Activated CD8-positive, alpha-beta T cell treated with anti-CD3 and anti-CD28 coated beads, Interleukin-2, amount 10 ng/mL, durations not matched to agents 7 days and 5 days (primary cell): ENCODE measurements at regions not wholly inside any gene's neighbourhood (a gene's known extent, or its start where the extent isn't known, plus 50 kb on each side); places are given as distances from the start of the nearest gene placed in this dataset.

Source experiments
- ATAC-seq: fragments of 150-1000 bp; cut with Tn5 transposase; one replicate; pipeline ENCODE4 v1.10.0; 2021; ENCODE audit warnings: moderate library complexity
- CTCF ChIA-PET: fragments of 350-600 bp; sonication (Branson Sonifier 250); formaldehyde crosslinking; loops from one replicate; lab custom pipeline; 2021; ENCODE audit warnings: antibody characterized with exemption; lab: Charles Lee
- POLR2A ChIA-PET: fragments of 350-600 bp; sonication (Branson Sonifier 250); formaldehyde crosslinking; loops from one replicate; lab custom pipeline; 2021; ENCODE audit warnings: antibody characterized with exemption; lab: Charles Lee
- DNase-seq: peaks from one replicate; pipeline ENCODE4 v3.0.0-alpha.2; 2020
- H3K27ac Mint-ChIP-seq: one replicate; pipeline ENCODE4 v1.8.0; 2021; ENCODE audit warnings: mild to moderate bottlenecking, mixed read lengths
- H3K27me3 Mint-ChIP-seq: one replicate; pipeline ENCODE4 v1.8.0; 2021; ENCODE audit warnings: low read depth, mixed read lengths
- H3K36me3 Mint-ChIP-seq: one replicate; pipeline ENCODE4 v1.8.0; 2021; ENCODE audit warnings: low read depth, mixed read lengths
- H3K4me1 Mint-ChIP-seq: one replicate; pipeline ENCODE4 v1.8.0; 2021; ENCODE audit warnings: low read depth, mixed read lengths
- H3K4me3 Mint-ChIP-seq: one replicate; pipeline ENCODE4 v1.8.0; 2021; ENCODE audit warnings: mild to moderate bottlenecking, mixed read lengths
- H3K9me3 Mint-ChIP-seq: one replicate; pipeline ENCODE4 v1.8.0; 2022; ENCODE audit warnings: mixed read lengths; ENCODE audit not compliant: insufficient read depth

DNA sequence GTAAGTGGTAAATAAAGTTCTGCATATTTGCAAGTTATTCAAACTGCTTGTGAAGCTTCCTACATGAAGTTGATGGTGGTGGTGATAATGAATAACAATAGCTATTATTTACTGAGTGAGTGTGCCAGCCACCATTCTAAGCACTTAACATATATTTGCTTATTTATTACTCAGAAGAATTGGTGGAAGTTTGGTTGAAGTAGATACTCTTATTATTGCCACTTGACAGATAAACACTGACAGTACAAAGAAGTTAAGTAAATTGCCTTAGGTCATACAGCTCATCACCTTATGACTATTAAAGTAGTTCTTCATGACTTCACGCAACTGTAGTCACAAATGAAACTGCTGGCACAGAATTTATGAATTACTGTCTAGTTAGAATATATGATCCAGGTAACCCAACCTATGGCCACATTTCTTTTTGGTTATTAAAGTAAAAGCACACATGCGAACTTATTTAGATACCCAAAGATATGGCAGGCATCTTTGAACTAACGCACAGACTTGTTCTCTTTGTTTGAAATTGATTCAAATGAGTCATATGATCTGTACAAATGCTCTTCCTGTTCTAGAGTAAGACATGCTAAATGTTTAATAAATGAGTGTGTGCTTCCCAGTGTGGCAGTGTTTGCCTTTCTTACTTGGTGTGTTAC lies 99.8 kb upstream of the NR2F2 start:
- Mint-ChIP-seq H3K9me3 (no peaks in the 10 kb centered on the region), H3K27ac (no peak overlapping the region), H3K36me3 (no peaks in the 10 kb centered on the region), H3K27me3 (no peaks in the 10 kb centered on the region), H3K4me3 (no peak overlapping the region), H3K4me1 (no peaks in the 10 kb centered on the region)
- CTCF ChIA-PET, result no interaction called here
- POLR2A ChIA-PET, result no interaction called here
- ATAC-seq (no peak), DNase-seq (no peak)

DNA sequence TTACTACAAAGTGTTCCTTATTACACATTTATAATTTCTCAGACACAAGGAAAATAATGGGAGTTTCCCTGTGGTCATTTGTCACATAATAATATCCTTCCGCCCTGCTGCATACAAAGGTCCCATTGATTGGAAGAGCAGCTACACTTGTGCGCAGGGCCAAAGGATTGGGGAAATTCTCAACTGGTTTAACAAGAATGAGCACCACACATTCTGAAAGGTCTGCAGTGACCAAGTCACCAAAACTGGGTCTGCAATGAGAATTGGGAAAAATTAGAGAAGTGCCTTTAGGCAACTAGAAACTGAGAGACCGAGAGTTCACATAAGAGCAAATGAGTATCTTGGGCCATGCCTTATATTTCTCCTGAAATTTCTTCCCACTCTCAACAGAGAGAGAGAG lies 98.2 kb upstream of the NR2F2 start:
- no peaks in the 10 kb centered on the region for H3K27me3 Mint-ChIP-seq
- ATAC-seq (no peak), DNase-seq (no peak)
- no peaks in the 10 kb centered on the region for H3K4me1 Mint-ChIP-seq
- no peak overlapping the region for H3K27ac Mint-ChIP-seq
- H3K9me3 Mint-ChIP-seq, result no peaks in the 10 kb centered on the region
- H3K36me3 Mint-ChIP-seq, result no peaks in the 10 kb centered on the region
- no peak overlapping the region for H3K4me3 Mint-ChIP-seq
- ChIA-PET CTCF (no interaction called here), POLR2A (no interaction called here)

DNA sequence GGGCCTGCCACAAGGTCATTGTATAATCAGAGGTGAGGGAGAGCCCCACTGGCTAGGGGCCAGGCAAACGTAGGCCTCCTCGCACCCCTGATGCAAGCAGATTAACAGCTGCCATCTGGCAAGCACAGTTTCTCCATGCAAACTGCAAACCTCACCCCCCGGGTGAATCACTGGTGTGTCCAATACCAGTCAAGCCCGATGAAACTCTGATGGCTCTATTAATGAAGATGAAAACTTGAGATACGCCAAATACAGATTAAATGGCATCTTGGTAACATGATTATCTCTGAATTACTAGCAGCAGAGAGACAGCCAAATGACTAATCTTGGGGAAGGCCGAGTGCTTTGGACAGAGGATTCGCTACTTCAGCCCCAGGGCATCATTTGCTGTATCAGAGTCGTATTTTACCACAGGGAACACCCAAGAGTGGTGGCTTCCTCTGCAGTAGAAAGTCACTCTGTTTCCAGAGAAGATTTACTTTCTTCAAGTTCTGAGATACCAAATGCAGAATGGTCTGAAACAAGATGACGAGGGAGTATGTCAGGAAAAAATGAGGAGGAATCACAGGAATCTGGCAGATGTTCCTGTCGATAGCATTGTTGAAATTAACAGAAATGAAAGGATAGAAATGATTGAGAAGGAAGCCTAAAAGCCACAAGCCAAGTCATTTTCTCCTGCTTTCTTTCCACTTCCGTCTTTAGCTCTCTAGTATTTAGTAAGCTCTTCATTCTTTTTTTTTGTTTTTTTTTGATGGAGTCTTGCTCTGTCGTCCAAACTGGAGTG lies 96.2 kb upstream of the NR2F2 start:
- Mint-ChIP-seq H3K27ac (no peak overlapping the region), H3K4me3 (no peak overlapping the region), H3K9me3 (no peaks in the 10 kb centered on the region), H3K27me3 (no peaks in the 10 kb centered on the region), H3K4me1 (no peaks in the 10 kb centered on the region), H3K36me3 (no peaks in the 10 kb centered on the region)
- ChIA-PET CTCF (no interaction called here), POLR2A (no interaction called here)
- no peak for ATAC-seq
- DNase-seq, result no peak

DNA sequence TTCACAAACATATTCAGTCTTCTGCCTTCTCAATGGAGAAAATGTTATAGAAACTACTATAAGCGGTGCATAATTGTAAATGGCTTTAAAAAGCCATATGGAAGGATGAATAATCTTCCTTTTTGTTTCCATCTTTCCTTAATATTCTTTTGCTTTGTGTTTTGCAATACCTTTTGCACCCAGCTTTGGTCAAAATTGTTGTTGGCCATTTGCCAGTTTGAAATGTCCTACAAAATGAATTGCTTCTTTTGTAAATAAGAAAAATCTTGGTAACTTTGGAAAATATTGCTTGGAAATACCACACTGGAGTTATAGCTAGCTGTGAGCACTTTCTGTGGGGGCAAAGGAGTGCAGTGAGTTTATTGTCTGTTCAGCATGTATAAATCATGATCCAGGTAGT lies 93.5 kb upstream of the NR2F2 start:
- Mint-ChIP-seq H3K4me1 (no peaks in the 10 kb centered on the region), H3K27me3 (no peaks in the 10 kb centered on the region), H3K36me3 (no peaks in the 10 kb centered on the region), H3K9me3 (no peaks in the 10 kb centered on the region), H3K4me3 (no peak overlapping the region), H3K27ac (no peak overlapping the region)
- DNase-seq (no peak), ATAC-seq (no peak)
- ChIA-PET POLR2A (no interaction called here), CTCF (no interaction called here)

DNA sequence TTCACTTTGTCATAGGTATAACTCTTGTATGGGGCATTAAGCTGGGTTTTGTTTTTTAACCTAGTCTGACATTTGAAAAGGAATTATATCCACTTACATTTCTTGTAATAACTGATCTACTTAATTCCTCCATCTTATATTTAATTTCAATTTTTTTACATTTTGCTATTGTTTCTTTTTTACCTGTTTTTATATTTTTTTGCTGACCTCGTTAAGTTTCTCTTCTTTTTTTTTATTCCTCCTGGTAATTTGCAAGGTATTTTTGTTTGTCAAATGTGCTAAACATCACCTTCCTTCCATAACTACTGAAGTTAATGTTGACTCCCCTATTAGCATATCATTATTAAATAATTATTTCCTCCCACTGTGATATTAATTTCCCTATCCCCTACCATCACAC lies 87.7 kb upstream of the NR2F2 start:
- ChIA-PET CTCF (no interaction called here), POLR2A (no interaction called here)
- Mint-ChIP-seq H3K9me3 (no peaks in the 10 kb centered on the region), H3K4me3 (no peak overlapping the region), H3K36me3 (no peaks in the 10 kb centered on the region), H3K27ac (no peak overlapping the region), H3K4me1 (no peaks in the 10 kb centered on the region), H3K27me3 (no peaks in the 10 kb centered on the region)
- ATAC-seq (no peak), DNase-seq (no peak)

DNA sequence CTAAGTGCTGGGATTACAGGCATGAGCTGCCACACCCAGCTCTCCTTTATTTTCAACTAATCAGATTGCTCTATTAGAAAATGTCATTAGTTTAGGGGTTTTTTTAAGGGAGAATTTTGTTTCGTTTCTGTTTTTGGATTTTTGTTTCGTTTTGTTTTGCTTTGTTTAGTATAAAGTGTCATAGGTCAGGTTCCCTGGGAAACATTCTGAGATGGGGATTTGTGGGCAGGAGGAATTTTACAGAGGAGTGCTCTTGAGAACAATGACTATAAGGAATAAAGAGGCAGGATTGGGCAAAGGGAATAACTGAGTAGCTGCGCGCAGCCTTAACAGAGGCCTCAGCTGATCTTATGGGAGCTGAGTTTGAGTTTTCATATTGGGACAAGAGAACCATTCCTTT lies 86.8 kb upstream of the NR2F2 start:
- H3K36me3 Mint-ChIP-seq, result no peaks in the 10 kb centered on the region
- no peak overlapping the region for H3K4me3 Mint-ChIP-seq
- ATAC-seq (no peak), DNase-seq (no peak)
- no peaks in the 10 kb centered on the region for H3K27me3 Mint-ChIP-seq
- H3K4me1 Mint-ChIP-seq, result no peaks in the 10 kb centered on the region
- no peaks in the 10 kb centered on the region for H3K9me3 Mint-ChIP-seq
- H3K27ac Mint-ChIP-seq, result no peak overlapping the region
- CTCF ChIA-PET, result no interaction called here
- POLR2A ChIA-PET, result no interaction called here

DNA sequence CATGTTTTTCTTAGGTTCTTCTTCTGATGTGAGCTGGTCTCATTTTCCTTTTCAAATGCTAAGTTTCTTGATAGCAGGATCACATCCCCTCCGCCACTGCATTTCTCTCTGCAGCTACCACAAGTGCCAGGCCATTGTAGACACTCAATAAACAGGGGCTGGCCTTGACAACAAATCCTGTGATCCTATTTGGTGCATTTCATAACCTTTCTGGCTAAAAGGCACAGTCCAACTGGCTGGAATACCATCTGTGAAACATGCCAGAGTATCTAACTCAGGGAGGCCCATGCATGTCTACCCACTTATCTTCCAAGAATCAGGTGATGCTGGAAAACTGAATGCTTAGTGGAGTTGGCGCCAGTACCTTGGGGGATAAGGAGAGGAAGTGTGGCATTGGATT lies 85.2 kb upstream of the NR2F2 start:
- H3K4me3 Mint-ChIP-seq, result no peak overlapping the region
- H3K9me3 Mint-ChIP-seq, result no peaks in the 10 kb centered on the region
- ATAC-seq (no peak), DNase-seq (no peak)
- no peaks in the 10 kb centered on the region for H3K27me3 Mint-ChIP-seq
- ChIA-PET POLR2A (no interaction called here), CTCF (no interaction called here)
- no peaks in the 10 kb centered on the region for H3K36me3 Mint-ChIP-seq
- H3K4me1 Mint-ChIP-seq, result no peaks in the 10 kb centered on the region
- no peak overlapping the region for H3K27ac Mint-ChIP-seq

DNA sequence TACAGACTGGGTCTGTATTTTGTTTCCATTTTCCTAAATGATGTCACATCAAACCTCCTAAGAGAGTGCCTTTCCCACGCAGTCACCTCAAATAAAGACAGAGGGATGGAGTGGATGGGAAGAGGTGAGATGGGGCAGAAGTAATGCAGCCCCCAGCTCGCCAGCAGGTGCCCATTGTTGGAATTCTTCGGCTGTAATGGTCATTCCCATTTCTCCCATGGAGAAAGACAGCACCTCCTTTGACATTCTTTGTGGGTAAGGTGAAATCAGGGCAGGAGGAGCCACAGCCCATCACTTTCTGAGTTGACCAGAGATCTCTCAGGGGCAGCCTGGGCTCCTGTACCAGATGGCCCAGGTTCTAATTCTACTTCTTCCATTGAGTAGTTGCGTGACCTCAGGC lies 84.4 kb upstream of the NR2F2 start:
- H3K4me3 Mint-ChIP-seq, result no peak overlapping the region
- no peaks in the 10 kb centered on the region for H3K4me1 Mint-ChIP-seq
- ChIA-PET CTCF (no interaction called here), POLR2A (no interaction called here)
- no peaks in the 10 kb centered on the region for H3K9me3 Mint-ChIP-seq
- DNase-seq (no peak), ATAC-seq (no peak)
- H3K27ac Mint-ChIP-seq, result no peak overlapping the region
- H3K36me3 Mint-ChIP-seq, result no peaks in the 10 kb centered on the region
- H3K27me3 Mint-ChIP-seq, result no peaks in the 10 kb centered on the region

DNA sequence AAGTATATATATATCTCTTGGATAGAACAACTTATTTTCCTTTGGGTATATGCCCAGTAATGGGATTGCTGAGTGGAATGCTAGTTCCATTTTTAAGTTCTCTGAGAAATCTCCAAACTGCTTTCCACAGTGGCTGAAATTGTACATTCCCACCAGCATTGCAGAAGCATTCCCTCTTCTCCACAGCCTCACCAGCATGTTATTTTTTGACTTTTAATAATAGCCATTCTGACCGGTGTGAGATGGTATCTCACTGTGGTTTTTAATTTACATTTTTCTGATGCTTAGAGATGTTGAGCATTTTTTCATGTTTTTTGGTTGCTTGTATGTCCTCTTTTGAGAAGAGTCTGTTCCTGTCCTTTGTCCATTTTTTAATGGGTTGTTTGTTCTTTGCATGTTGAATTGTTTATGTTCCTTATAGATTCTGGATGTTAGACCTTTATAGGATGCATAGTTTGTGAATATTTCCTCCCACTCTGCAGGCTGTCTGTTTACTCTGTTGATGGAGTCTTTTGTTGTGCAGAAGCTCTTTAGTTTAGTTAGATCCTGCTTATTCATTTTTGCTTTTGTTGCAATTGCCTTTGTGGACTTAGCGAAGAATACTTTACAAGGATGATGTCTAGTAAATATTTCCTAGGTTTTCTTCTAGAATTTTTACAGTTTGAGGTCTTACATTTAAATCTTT lies 82.7 kb upstream of the NR2F2 start:
- H3K4me3 Mint-ChIP-seq, result no peak overlapping the region
- ATAC-seq (no peak), DNase-seq (no peak)
- CTCF ChIA-PET, result no interaction called here
- H3K27me3 Mint-ChIP-seq, result no peaks in the 10 kb centered on the region
- no peaks in the 10 kb centered on the region for H3K4me1 Mint-ChIP-seq
- no peak overlapping the region for H3K27ac Mint-ChIP-seq
- no peaks in the 10 kb centered on the region for H3K36me3 Mint-ChIP-seq
- no peaks in the 10 kb centered on the region for H3K9me3 Mint-ChIP-seq
- POLR2A ChIA-PET, result no interaction called here

DNA sequence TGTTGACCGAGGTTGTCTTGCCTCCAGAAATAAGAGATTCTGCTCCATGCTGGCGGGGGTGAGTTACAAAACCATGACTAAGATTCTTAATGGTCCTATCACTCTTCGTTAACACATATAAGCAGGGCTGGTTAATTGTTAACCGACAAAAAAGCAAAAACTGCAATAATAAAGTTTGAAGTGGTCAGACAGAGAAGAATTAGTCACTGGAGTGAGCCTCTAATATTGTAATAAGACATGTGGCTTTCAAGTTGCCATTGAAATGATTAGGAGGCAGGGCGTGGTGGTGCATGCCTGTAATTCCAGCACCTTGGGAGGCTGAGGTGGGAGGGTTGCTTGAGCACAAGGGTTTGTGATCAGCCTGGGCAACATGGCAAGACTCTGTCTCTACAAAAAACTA lies 78.4 kb upstream of the NR2F2 start:
- H3K27ac Mint-ChIP-seq, result no peak overlapping the region
- ChIA-PET CTCF (no interaction called here), POLR2A (no interaction called here)
- H3K9me3 Mint-ChIP-seq, result no peaks in the 10 kb centered on the region
- no peak overlapping the region for H3K4me3 Mint-ChIP-seq
- no peaks in the 10 kb centered on the region for H3K36me3 Mint-ChIP-seq
- DNase-seq, result no peak
- no peaks in the 10 kb centered on the region for H3K4me1 Mint-ChIP-seq
- ATAC-seq, result no peak
- no peaks in the 10 kb centered on the region for H3K27me3 Mint-ChIP-seq

DNA sequence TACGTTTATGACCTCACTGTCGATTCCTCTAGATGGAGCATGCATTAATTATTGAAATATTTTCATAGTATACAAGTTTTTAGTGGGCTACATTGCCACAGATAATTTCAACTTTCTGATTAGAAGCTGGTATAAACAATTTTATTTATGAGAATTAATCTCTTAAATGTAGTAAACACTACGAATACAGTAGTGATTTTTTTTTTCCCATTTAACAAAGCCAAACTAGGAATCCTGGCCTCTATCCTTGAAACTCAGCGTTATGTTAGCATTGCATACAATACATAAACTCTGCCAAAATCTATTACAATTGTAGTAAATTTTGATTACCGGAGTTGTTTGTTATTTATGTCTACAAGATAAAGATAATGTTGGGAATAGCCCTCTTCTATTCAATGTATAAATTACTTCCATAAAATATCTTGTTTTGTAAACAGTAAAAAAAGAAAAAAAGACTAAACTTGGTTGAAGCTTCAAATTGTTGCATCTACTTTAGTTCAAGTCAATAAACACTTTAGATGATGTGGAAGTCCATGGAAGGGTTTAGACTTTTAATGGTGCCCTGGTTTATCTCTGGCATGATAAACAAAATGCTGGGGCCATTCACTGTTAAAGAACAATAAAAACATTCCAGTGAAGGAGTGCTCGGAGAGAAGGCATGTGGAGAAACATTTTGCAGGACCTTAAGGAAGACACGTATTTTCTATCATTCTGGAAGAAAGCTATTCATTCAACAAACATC lies 77.3 kb upstream of the NR2F2 start:
- Mint-ChIP-seq H3K9me3 (no peaks in the 10 kb centered on the region), H3K27ac (no peak overlapping the region), H3K4me3 (no peak overlapping the region), H3K36me3 (no peaks in the 10 kb centered on the region), H3K27me3 (no peaks in the 10 kb centered on the region), H3K4me1 (no peaks in the 10 kb centered on the region)
- no peak for DNase-seq
- CTCF ChIA-PET, result no interaction called here
- ATAC-seq, result no peak
- POLR2A ChIA-PET, result no interaction called here

DNA sequence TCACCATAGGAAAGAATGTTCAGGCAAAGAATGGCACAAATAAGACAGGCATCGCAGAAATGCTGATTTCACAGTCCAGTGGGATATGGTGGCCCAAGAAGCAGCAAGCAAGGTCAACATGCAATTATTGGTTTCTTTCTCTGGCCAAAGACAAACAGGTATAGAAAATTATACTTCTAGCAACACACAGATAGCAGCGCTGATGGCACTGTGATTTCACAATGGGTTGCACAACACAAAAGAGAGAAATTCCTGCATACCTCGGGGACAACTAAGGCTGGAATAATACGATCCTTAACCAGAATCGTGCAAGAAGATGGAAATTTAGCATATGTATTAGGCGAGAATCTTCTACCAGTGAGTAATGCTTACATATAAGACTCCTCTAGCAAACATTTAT lies 76.3 kb upstream of the NR2F2 start:
- H3K4me3 Mint-ChIP-seq, result no peak overlapping the region
- no peaks in the 10 kb centered on the region for H3K4me1 Mint-ChIP-seq
- H3K27ac Mint-ChIP-seq, result no peak overlapping the region
- ChIA-PET CTCF (no interaction called here), POLR2A (no interaction called here)
- H3K36me3 Mint-ChIP-seq, result no peaks in the 10 kb centered on the region
- no peaks in the 10 kb centered on the region for H3K27me3 Mint-ChIP-seq
- ATAC-seq, result no peak
- no peak for DNase-seq
- no peaks in the 10 kb centered on the region for H3K9me3 Mint-ChIP-seq
